ENCODE measurements at regions not wholly inside any gene's neighbourhood (a gene's known extent, or its start where the extent isn't known, plus 50 kb on each side); places are given as distances from the start of the nearest gene placed in this dataset.
"Not testable (repeated sequence)": the region's sequence is repeated elsewhere in the genome, so short reads cannot be mapped to it uniquely, and the experiment has no call there.

- TF ChIP-seq, protein P1, sequence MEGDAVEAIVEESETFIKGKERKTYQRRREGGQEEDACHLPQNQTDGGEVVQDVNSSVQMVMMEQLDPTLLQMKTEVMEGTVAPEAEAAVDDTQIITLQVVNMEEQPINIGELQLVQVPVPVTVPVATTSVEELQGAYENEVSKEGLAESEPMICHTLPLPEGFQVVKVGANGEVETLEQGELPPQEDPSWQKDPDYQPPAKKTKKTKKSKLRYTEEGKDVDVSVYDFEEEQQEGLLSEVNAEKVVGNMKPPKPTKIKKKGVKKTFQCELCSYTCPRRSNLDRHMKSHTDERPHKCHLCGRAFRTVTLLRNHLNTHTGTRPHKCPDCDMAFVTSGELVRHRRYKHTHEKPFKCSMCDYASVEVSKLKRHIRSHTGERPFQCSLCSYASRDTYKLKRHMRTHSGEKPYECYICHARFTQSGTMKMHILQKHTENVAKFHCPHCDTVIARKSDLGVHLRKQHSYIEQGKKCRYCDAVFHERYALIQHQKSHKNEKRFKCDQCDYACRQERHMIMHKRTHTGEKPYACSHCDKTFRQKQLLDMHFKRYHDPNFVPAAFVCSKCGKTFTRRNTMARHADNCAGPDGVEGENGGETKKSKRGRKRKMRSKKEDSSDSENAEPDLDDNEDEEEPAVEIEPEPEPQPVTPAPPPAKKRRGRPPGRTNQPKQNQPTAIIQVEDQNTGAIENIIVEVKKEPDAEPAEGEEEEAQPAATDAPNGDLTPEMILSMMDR (IDR thresholded peaks at IDR 0.05; ENCODE audit: borderline replicate concordance, extremely low read depth, low read length, poor library complexity, severe bottlenecking), result not testable (repeated sequence)
- not testable (repeated sequence) for TF ChIP-seq EZH2 (IDR thresholded peaks at IDR 0.05; ENCODE audit: borderline replicate concordance, low read depth, low read length, severe bottlenecking)
Measured at GRCh38 chr1:65649185-65649584, 143.5 kb upstream of the PDE4B start.

Data from DND-41 (cell line).